Left renal pelvis (tissue), 4 donors: ENCODE measurements at regions not wholly inside any gene's neighbourhood (a gene's known extent, or its start where the extent isn't known, plus 50 kb on each side); places are given as distances from the start of the nearest gene placed in this dataset.

Experiments used
- DNase-seq, 4 donors: peaks; one replicate each; pipeline ENCODE4 v3.0.0-alpha.2; 2013; ENCODE audit warnings: low read depth in 4 of 4, low spot score in 3 of 4

DNA sequence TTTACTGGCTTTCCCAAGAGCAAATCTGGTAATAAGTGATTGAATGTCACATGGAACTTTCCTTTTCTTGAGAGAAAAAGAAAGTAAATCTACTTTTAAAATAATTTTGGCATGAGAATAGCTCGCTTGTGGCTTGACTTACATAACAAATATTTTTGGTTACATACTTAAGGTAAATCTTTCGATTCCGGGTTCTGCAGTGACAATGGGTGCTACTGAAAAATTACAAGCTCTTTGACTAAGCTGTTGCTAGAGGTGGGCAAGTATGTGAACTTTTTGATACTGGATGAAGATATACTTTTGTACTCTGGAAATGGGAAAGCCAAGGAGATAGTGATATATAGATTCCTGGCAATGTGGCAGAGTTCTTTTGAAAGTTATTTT lies 51.9 kb upstream of the OTOL1 start:
- DNase-seq: no peak

DNA sequence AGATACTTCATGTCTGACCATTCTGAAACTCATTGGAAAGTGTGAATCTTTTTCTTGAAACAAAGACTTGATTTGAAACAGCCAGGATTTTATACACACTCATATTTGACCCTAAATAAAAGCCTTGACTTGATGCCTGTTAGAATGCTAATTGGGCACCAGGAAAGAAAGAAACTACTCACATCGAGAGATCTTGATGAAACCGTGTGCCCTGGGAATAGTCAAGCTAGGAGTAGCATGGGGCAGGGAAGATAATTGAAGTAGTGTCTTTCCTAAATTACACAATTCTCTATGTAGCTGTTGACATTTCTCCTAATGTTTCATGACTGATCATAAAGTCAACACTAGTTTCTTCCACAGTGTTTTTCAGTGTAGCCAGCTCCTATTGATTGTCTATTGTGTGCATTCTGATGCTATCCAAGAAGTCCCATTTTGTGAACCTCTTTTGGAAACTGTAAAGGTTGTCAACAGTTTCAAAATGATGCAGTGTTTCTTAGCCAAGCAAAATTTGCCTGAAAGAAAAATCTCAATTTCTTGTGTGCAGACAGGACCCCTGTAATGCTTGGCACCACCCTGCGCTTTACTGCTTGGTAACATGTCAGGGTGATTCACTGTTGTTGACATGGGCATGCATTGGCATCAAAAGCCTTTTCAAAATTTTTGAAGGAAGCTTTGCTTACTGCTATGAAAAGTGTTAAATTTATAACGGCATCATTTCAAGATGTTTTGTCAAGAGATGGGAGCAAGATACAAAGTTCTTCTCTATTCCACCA lies 52.5 kb upstream of the OTOL1 start:
- no peak for DNase-seq

GRCh38 chr3:161430307-161430706 lies 59.0 kb upstream of the SPTSSB start:
- DNase-seq: no peak

DNA sequence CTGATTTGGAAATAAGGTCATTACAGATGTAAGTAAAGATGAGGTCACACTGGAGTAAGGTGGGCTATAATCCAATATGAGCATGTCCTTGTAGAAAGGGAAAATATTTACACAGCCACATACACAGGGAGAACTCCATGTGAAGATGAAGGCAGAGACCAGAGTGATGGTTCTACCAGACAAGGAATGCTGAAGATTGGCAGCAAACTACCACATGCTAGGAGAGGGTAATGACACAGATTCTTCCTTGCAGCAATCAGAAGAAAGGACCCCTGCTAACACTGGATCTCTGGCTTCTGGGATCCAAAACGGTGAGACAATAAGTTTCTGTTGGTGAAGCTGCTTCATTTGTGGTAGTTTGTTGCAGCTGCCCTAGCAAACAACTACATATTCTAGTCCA lies 56.0 kb upstream of the SPTSSB start:
- DNase-seq: no peak

DNA sequence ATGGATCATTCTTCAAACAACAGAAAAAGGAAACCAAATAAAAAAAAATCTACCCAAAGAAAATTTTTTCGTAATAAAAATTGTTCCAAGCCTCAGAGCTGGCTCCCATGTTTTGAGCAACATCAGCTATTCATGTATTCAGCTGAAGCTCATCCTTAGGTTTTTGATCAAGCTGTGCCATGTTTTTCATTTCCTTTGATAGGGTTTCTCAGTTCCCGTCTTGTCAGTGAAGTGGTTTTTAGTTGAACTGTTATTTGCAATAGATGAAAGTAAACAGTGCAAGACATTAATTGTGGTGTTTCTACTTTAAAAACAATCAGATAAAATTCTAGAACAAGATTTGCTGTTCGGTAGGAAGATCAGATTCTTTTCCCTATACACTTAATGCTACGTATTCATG lies 55.4 kb upstream of the SPTSSB start:
- no peak for DNase-seq

- peak in 1 of 4 donors; percentile 24 for DNase-seq
Measured at GRCh38 chr3:161423911-161424522, 52.7 kb upstream of the SPTSSB start.

DNA sequence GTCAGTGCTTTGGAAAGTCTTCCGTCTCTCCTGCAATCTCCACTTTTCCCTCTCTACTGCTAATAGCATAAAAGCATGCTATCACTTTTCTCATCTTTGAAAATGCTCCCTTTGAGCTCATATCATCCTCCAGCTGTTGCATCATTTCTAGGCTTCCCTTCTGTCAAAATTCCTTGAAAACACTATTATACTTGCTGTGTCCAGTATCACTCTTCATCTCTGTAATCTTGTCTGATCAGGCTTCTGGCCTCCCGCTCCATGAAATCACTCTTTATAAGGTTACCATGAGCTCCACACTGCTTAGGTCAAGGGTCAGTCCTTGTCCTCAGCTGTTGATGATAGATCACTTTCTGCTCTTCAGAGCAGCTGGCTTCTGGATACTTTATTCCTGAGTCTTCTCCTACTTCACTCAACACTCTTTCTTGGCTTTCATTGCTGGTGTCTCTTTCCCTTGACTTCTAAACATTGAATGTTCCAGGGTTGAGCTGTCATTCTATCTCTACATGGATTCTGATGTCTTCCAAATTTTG lies 50.9 kb upstream of the SPTSSB start:
- no peak for DNase-seq
